K562 (cell line): ENCODE measurements at regions not wholly inside any gene's neighbourhood (a gene's known extent, or its start where the extent isn't known, plus 50 kb on each side); places are given as distances from the start of the nearest gene placed in this dataset.

Source experiments
- CXXC5 ChIP-seq: fragments of 250-450 bp; sonication (Bioruptor Pico); IDR thresholded peaks from 2 replicates; pipeline ENCODE4 v1.8.0; 2022; ENCODE audit warnings: inconsistent platforms, mild to moderate bottlenecking, moderate library complexity
- DIDO1 ChIP-seq: fragments of 450-650 bp; IDR thresholded peaks from 2 replicates; pipeline ENCODE4 v1.6.1; 2016; ENCODE audit warnings: low read depth, missing biosample characterization, missing genetic modification characterization
- DNMT1 ChIP-seq: fragments of 450-650 bp; IDR thresholded peaks from 2 replicates; pipeline ENCODE4 v1.6.1; 2016; ENCODE audit warnings: antibody characterized with exemption, mild to moderate bottlenecking
- ETV1 ChIP-seq: fragments of 450-650 bp; conservative IDR thresholded peaks from 2 replicates; pipeline ENCODE4 v1.6.1; 2016; ENCODE audit warnings: missing genetic modification characterization, control low read depth, low read depth, missing compliant biosample characterization
- JUNB ChIP-seq: fragments of 450-650 bp; formaldehyde crosslinking; conservative IDR thresholded peaks from 2 replicates; pipeline ENCODE4 v1.4.0; 2020; ENCODE audit warnings: mild to moderate bottlenecking
- NFRKB ChIP-seq: fragments of 450-650 bp; IDR thresholded peaks from 2 replicates; pipeline ENCODE4 v1.6.1; 2016; ENCODE audit warnings: low read depth
- PRPF4 ChIP-seq: fragments of 200-400 bp; formaldehyde crosslinking; IDR thresholded peaks from one replicate; pipeline ENCODE4 v1.6.1; 2017; ENCODE audit warnings: low read length, low read depth, mild to moderate bottlenecking; ENCODE audit not compliant: insufficient read depth, poor library complexity, severe bottlenecking
- RBBP5 ChIP-seq: fragments of 200-600 bp; sonication (generic); IDR thresholded peaks from 2 replicates; pipeline ENCODE4 v1.6.1; 2012; ENCODE audit warnings: borderline replicate concordance, mild to moderate bottlenecking, low read length, control low read depth, inconsistent platforms; ENCODE audit not compliant: insufficient read depth, poor library complexity, severe bottlenecking
- RBM15 ChIP-seq: fragments of 200-400 bp; formaldehyde crosslinking; IDR thresholded peaks from 2 replicates; pipeline ENCODE4 v1.6.1; 2018; ENCODE audit warnings: mild to moderate bottlenecking, low read length, moderate library complexity; ENCODE audit not compliant: insufficient read depth
- RBM34 ChIP-seq: fragments of 200-400 bp; formaldehyde crosslinking; IDR thresholded peaks from 2 replicates; pipeline ENCODE4 v1.6.1; 2018; ENCODE audit warnings: low read length, borderline replicate concordance; ENCODE audit not compliant: insufficient read depth
- RCOR1 ChIP-seq, 2 experiments: IDR thresholded peaks; 2 replicates each; pipeline ENCODE4 v1.6.1; 2012; ENCODE audit warnings: low read depth in 2 of 2, low read length in 2 of 2, borderline replicate concordance in 1 of 2, improper control_type of control experiment in 1 of 2
- RFX5 ChIP-seq: IDR thresholded peaks from 2 replicates; pipeline ENCODE4 v1.6.1; 2011; ENCODE audit warnings: low read depth, mild to moderate bottlenecking, improper control_type of control experiment, low read length
- RNF2 ChIP-seq: sonication (generic); IDR thresholded peaks from 2 replicates; pipeline ENCODE4 v1.6.1; 2016
- SMARCA4 ChIP-seq: fragments of 450-650 bp; IDR thresholded peaks from 2 replicates; pipeline ENCODE4 v1.6.1; 2016
- TCF7L2 ChIP-seq: fragments of 150-350 bp; IDR thresholded peaks from 2 replicates; pipeline ENCODE4 v1.6.1; 2016; ENCODE audit warnings: low read depth, mild to moderate bottlenecking, low read length, moderate library complexity
- TFE3 ChIP-seq: fragments of 450-650 bp; formaldehyde crosslinking; IDR thresholded peaks from 2 replicates; pipeline ENCODE4 v1.4.0; 2020; ENCODE audit warnings: mild to moderate bottlenecking, mixed read lengths
- TOE1 ChIP-seq, 2 experiments: fragments of 450-650 bp in 1 of 2; sonication (generic) in 1 of 2; formaldehyde crosslinking in 1 of 2; IDR thresholded peaks; 2 replicates each; pipeline versions ENCODE4 v1.7.1 to v1.8.0; 2016 to 2022; ENCODE audit warnings: borderline replicate concordance in 2 of 2, mild to moderate bottlenecking in 2 of 2, antibody characterized with exemption in 1 of 2, inconsistent platforms in 1 of 2, low read depth in 1 of 2, missing genetic modification reagents in 1 of 2, moderate library complexity in 1 of 2
- TRIM28 ChIP-seq: fragments of 450-650 bp; IDR thresholded peaks from 2 replicates; pipeline ENCODE4 v1.6.1; 2017
- U2AF1 ChIP-seq: fragments of 200-400 bp; formaldehyde crosslinking; optimal IDR thresholded peaks from 2 replicates; pipeline ENCODE3; 2017; ENCODE audit warnings: mild to moderate bottlenecking, low read depth, low read length, moderate library complexity
- ZC3H11A ChIP-seq: IDR thresholded peaks from 2 replicates; pipeline ENCODE4 v1.6.1; 2012; ENCODE audit warnings: low read depth, low read length, improper control_type of control experiment
- ZFP1 ChIP-seq: fragments of 450-650 bp; formaldehyde crosslinking; IDR thresholded peaks from 2 replicates; pipeline ENCODE4 v1.4.0; 2020; ENCODE audit warnings: mild to moderate bottlenecking, mixed read lengths
- ZFPM2 ChIP-seq: fragments of 250-450 bp; sonication (Bioruptor Pico); IDR thresholded peaks from 2 replicates; pipeline ENCODE4 v1.5.1; 2022; ENCODE audit warnings: mild to moderate bottlenecking
- ZNF444 ChIP-seq: fragments of 250-450 bp; sonication (Bioruptor Pico); IDR thresholded peaks from 2 replicates; pipeline ENCODE4 v1.4.0; 2020; ENCODE audit warnings: mild to moderate bottlenecking, moderate library complexity
- ZNF518B ChIP-seq: fragments of 250-450 bp; sonication (Bioruptor Pico); IDR thresholded peaks from 2 replicates; pipeline ENCODE4 v1.5.0; 2021; ENCODE audit warnings: mild to moderate bottlenecking, moderate library complexity
- ZNF584 ChIP-seq: fragments of 200-800 bp; sonication (Bioruptor generic); IDR thresholded peaks from 2 replicates; pipeline ENCODE4 v1.6.1; 2016; ENCODE audit warnings: low read depth, mild to moderate bottlenecking, missing genetic modification characterization, missing compliant biosample characterization
- ZNF766 ChIP-seq: fragments of 200-800 bp; sonication (Bioruptor generic); conservative IDR thresholded peaks from 2 replicates; pipeline ENCODE4 v1.6.1; 2016; ENCODE audit warnings: missing genetic modification characterization, missing compliant biosample characterization
- ZSCAN29 ChIP-seq: fragments of 450-650 bp; IDR thresholded peaks from 2 replicates; pipeline ENCODE4 v1.6.1; 2017

GRCh38 chr3:124621498-124621897, 108.8 kb upstream of the UMPS start (continued):
- TF ChIP-seq RBM34 (no peak), ZNF584 (CRISPR knock-in tag) (0 out of 2 replicates have a peak, but pooled peaks have one; percentile 39), RFX5 (no peak), TCF7L2 (no peak), TFE3 (CRISPR knock-in tag) (no peak), CXXC5 (CRISPR knock-in tag) (no peak; the same call in 1 of the 2 replicates), ETV1 (tag) (peak; percentile 68), ZC3H11A (no peak), RBM15 (no peak), RBBP5 (no peak), ZFP1 (CRISPR knock-in tag) (no peak), DIDO1 (no peak), PRPF4 (no peak), ZNF766 (0 out of 2 replicates have a peak, but pooled peaks have one; percentile 44), RCOR1 (IDR thresholded peaks at IDR 0.05; ENCODE audit: borderline replicate concordance in 1 of 2, low read depth in 2 of 2, low read length in 2 of 2) (0 out of 4 replicates have a peak, but pooled peaks of 1 of the 2 experiments have one; percentile 51), TRIM28 (no peak), ZNF518B (CRISPR knock-in tag) (no peak), DNMT1 (no peak), U2AF1 (no peak), NFRKB (no peak), ZFPM2 (CRISPR knock-in tag) (no peak), ZNF444 (no peak), RNF2 (0 out of 2 replicates have a peak, but pooled peaks have one; percentile 28), ZSCAN29 (no peak), SMARCA4 (0 out of 2 replicates have a peak, but pooled peaks have one; percentile 28), TOE1 (IDR thresholded peaks at IDR 0.05; ENCODE audit: borderline replicate concordance) (no peak), TOE1 (CRISPR knock-in tag; IDR thresholded peaks at IDR 0.05; ENCODE audit: borderline replicate concordance, low read depth) (no peak), JUNB (CRISPR knock-in tag) (no peak)
